H1 (cell line): ENCODE measurements at regions not wholly inside any gene's neighbourhood (a gene's known extent, or its start where the extent isn't known, plus 50 kb on each side); places are given as distances from the start of the nearest gene placed in this dataset.

ENCODE experiments used
- CBX5 ChIP-seq: fragments of 300-800, 300-1000 bp; sonication (generic); IDR thresholded peaks from 2 replicates; pipeline ENCODE4 v1.7.1; 2016; ENCODE audit warnings: antibody characterized with exemption, low read length, low read depth
- EP300 ChIP-seq, 2 experiments: IDR thresholded peaks; 1 replicate in 1 of 2; 2 replicates in 1 of 2; pipeline ENCODE4 v1.6.1; 2011 to 2012; ENCODE audit warnings: low read depth in 2 of 2, low read length in 2 of 2, mild to moderate bottlenecking in 2 of 2, borderline replicate concordance in 1 of 2, inconsistent platforms in 1 of 2, moderate library complexity in 1 of 2
- RAD21 ChIP-seq, 2 experiments: IDR thresholded peaks in 1 of 2; conservative IDR thresholded peaks in 1 of 2; 2 replicates each; pipeline ENCODE4 v1.6.1; 2011; ENCODE audit warnings: low read depth in 2 of 2, low read length in 2 of 2, improper control_type of control experiment in 1 of 2, inconsistent platforms in 1 of 2, mild to moderate bottlenecking in 1 of 2, moderate library complexity in 1 of 2
- SIX5 ChIP-seq: IDR thresholded peaks from 2 replicates; pipeline ENCODE4 v1.6.1; 2011; ENCODE audit warnings: mild to moderate bottlenecking, low read depth, low read length
- SRF ChIP-seq: IDR thresholded peaks from 2 replicates; pipeline ENCODE4 v1.6.1; 2011; ENCODE audit warnings: mild to moderate bottlenecking, low read depth, low read length, moderate library complexity
- TF ChIP-seq, protein P1 (sequence below), 3 experiments: IDR thresholded peaks; 1 replicate in 2 of 3; 2 replicates in 1 of 3; pipeline versions ENCODE4 v1.5.1 to v1.6.1; 2011; ENCODE audit warnings: low read length in 3 of 3, mild to moderate bottlenecking in 3 of 3, inconsistent platforms in 2 of 3, low read depth in 1 of 3, moderate library complexity in 1 of 3; ENCODE audit not compliant: insufficient read depth in 1 of 3; ENCODE audit errors: control extremely low read depth in 1 of 3

- TF ChIP-seq, protein P1, sequence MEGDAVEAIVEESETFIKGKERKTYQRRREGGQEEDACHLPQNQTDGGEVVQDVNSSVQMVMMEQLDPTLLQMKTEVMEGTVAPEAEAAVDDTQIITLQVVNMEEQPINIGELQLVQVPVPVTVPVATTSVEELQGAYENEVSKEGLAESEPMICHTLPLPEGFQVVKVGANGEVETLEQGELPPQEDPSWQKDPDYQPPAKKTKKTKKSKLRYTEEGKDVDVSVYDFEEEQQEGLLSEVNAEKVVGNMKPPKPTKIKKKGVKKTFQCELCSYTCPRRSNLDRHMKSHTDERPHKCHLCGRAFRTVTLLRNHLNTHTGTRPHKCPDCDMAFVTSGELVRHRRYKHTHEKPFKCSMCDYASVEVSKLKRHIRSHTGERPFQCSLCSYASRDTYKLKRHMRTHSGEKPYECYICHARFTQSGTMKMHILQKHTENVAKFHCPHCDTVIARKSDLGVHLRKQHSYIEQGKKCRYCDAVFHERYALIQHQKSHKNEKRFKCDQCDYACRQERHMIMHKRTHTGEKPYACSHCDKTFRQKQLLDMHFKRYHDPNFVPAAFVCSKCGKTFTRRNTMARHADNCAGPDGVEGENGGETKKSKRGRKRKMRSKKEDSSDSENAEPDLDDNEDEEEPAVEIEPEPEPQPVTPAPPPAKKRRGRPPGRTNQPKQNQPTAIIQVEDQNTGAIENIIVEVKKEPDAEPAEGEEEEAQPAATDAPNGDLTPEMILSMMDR (IDR thresholded peaks at IDR 0.05; ENCODE audit: control extremely low read depth in 1 of 3, insufficient read depth in 1 of 3, low read depth in 1 of 3, low read length in 3 of 3): no peak
- no peak for TF ChIP-seq SRF
- no peak for TF ChIP-seq RAD21 (IDR thresholded peaks at IDR 0.05 in 1 of 2, conservative IDR thresholded peaks at IDR 0.05 in 1 of 2; ENCODE audit: low read depth in 2 of 2, low read length in 2 of 2)
- no peak for TF ChIP-seq SIX5
- no peak for TF ChIP-seq EP300 (IDR thresholded peaks at IDR 0.05; ENCODE audit: borderline replicate concordance in 1 of 2, low read depth in 2 of 2, low read length in 2 of 2)
- no peak for TF ChIP-seq CBX5
These were observed 353.9 kb upstream of the C1orf174 start for GRCh38 chr1:4253935-4254334.
